IMR-90 (cell line): ENCODE measurements at regions not wholly inside any gene's neighbourhood (a gene's known extent, or its start where the extent isn't known, plus 50 kb on each side); places are given as distances from the start of the nearest gene placed in this dataset.

Experiments
- ATAC-seq: fragments of 200-7000 bp; cut with Tn5 transposase; 2 replicates; pipeline ENCODE4 v1.9.1; 2020; ENCODE audit warnings: low read depth, mild to moderate bottlenecking, moderate library complexity
- BruUV-seq: library from RNA; stranded (reverse); fragments of 400-500 nt; replicated peaks from 2 replicates; lab custom pipeline; 2021; lab: Mats Ljungman, UMichigan
- CTCF ChIA-PET: fragments of 300-600 bp; formaldehyde crosslinking; extraction: SDS; loops from one replicate; lab custom pipeline; 2021; ENCODE audit warnings: antibody characterized with exemption; lab: Yijun Ruan, JAX
- POLR2A ChIA-PET: fragments of 300-600 bp; sonication (Branson Sonifier 250); formaldehyde crosslinking; loops from one replicate; lab custom pipeline; 2022; ENCODE audit warnings: antibody characterized with exemption; ENCODE audit not compliant: unreplicated experiment; lab: Charles Lee
- DNase-seq: peaks from one replicate; pipeline ENCODE4 v3.0.0; 2013
- H2AFZ ChIP-seq: replicated peaks from 2 replicates; pipeline ENCODE3; 2013; ENCODE audit warnings: low read length, mild to moderate bottlenecking; ENCODE audit not compliant: poor library complexity
- H2AK5ac ChIP-seq: 2 replicates; pipeline ENCODE4 v1.6.1; 2013; ENCODE audit warnings: low read depth, low read length, inconsistent platforms
- H2AK9ac ChIP-seq: replicated peaks from 2 replicates; pipeline ENCODE3; 2013; ENCODE audit warnings: mild to moderate bottlenecking, low read depth, low read length, moderate library complexity; ENCODE audit not compliant: poor library complexity
- H2BK120ac ChIP-seq: 2 replicates; pipeline ENCODE4 v1.6.1; 2013; ENCODE audit warnings: low read depth, low read length, inconsistent platforms
- H2BK15ac ChIP-seq: 3 replicates; pipeline ENCODE4 v1.6.1; 2013; ENCODE audit warnings: low read depth, low read length, inconsistent platforms
- H2BK20ac ChIP-seq: 2 replicates; pipeline ENCODE4 v1.6.1; 2013; ENCODE audit warnings: low read depth, mild to moderate bottlenecking, inconsistent platforms, low read length, moderate library complexity
- H2BK5ac ChIP-seq: 2 replicates; pipeline ENCODE4 v1.6.1; 2013; ENCODE audit warnings: mild to moderate bottlenecking, low read depth, low read length, inconsistent platforms; ENCODE audit not compliant: poor library complexity, severe bottlenecking
- H3K14ac ChIP-seq: replicated peaks from 2 replicates; pipeline ENCODE4 v1.6.1; 2013; ENCODE audit warnings: low read depth, low read length, inconsistent platforms
- H3K18ac ChIP-seq: 2 replicates; pipeline ENCODE4 v1.6.1; 2013; ENCODE audit warnings: low read depth, low read length, control low read depth
- H3K23ac ChIP-seq: 2 replicates; pipeline ENCODE4 v1.6.1; 2013; ENCODE audit warnings: low read depth, low read length, inconsistent platforms
- H3K27ac ChIP-seq: 2 replicates; pipeline ENCODE4 v1.5.1; 2013; ENCODE audit warnings: mild to moderate bottlenecking, control low read depth, low read length; ENCODE audit not compliant: insufficient read depth
- H3K27me3 ChIP-seq: 2 replicates; pipeline ENCODE4 v1.6.1; 2013; ENCODE audit warnings: low read length; ENCODE audit not compliant: control insufficient read depth, insufficient read depth
- H3K36me3 ChIP-seq: 2 replicates; pipeline ENCODE4 v1.6.1; 2013; ENCODE audit warnings: low read length, mixed read lengths; ENCODE audit not compliant: control insufficient read depth, insufficient read depth
- H3K4ac ChIP-seq: 2 replicates; pipeline ENCODE4 v1.6.1; 2013; ENCODE audit warnings: low read depth, low read length, inconsistent platforms
- H3K4me1 ChIP-seq: 2 replicates; pipeline ENCODE4 v1.6.1; 2013; ENCODE audit warnings: low read length, mixed read lengths; ENCODE audit not compliant: control insufficient read depth, insufficient read depth
- H3K4me2 ChIP-seq: 2 replicates; pipeline ENCODE4 v1.6.1; 2013; ENCODE audit warnings: low read depth, mild to moderate bottlenecking, control low read depth, low read length, moderate library complexity
- H3K4me3 ChIP-seq: 2 replicates; pipeline ENCODE4 v1.5.1; 2013; ENCODE audit warnings: low read depth, mild to moderate bottlenecking, control low read depth, low read length, moderate library complexity; ENCODE audit not compliant: insufficient read depth
- H3K56ac ChIP-seq: 2 replicates; pipeline ENCODE4 v1.6.1; 2013; ENCODE audit warnings: low read length, inconsistent platforms; ENCODE audit not compliant: insufficient read depth; ENCODE audit errors: extremely low read depth
- H3K79me1 ChIP-seq, 2 experiments: 2 replicates each; pipeline ENCODE4 v1.6.1; 2013; ENCODE audit warnings: low read length in 2 of 2, inconsistent platforms in 1 of 2, low read depth in 1 of 2
- H3K9ac ChIP-seq: 2 replicates; pipeline ENCODE4 v1.6.1; 2013; ENCODE audit warnings: low read depth, low read length, control low read depth
- H3K9me1 ChIP-seq: 2 replicates; pipeline ENCODE4 v1.6.1; 2013; ENCODE audit warnings: low read length, inconsistent platforms; ENCODE audit not compliant: insufficient read depth
- H3K9me3 ChIP-seq: 2 replicates; pipeline ENCODE4 v1.6.1; 2013; ENCODE audit warnings: low read length; ENCODE audit not compliant: control insufficient read depth, insufficient read depth
- H4K20me1 ChIP-seq: 2 replicates; pipeline ENCODE4 v1.6.1; 2013; ENCODE audit warnings: low read length, inconsistent platforms; ENCODE audit not compliant: insufficient read depth
- H4K5ac ChIP-seq: 2 replicates; pipeline ENCODE4 v1.6.1; 2013; ENCODE audit warnings: mild to moderate bottlenecking, low read depth, low read length, control low read depth
- H4K8ac ChIP-seq, 2 experiments: 2 replicates each; pipeline ENCODE4 v1.6.1; 2013; ENCODE audit warnings: low read depth in 2 of 2, low read length in 2 of 2, control low read depth in 1 of 2, inconsistent platforms in 1 of 2
- H4K91ac ChIP-seq: 2 replicates; pipeline ENCODE4 v1.6.1; 2013; ENCODE audit warnings: low read depth, low read length, inconsistent platforms; ENCODE audit not compliant: insufficient read depth
- BHLHE40 ChIP-seq: fragments of 150-350 bp; IDR thresholded peaks from 2 replicates; pipeline ENCODE4 v1.6.1; 2016; ENCODE audit warnings: mild to moderate bottlenecking, low read depth, low read length
- CEBPB ChIP-seq: IDR thresholded peaks from 2 replicates; pipeline ENCODE4 v1.6.1; 2012; ENCODE audit warnings: low read depth, low read length, improper control_type of control experiment
- CHD1 ChIP-seq: IDR thresholded peaks from 2 replicates; pipeline ENCODE4 v1.6.1; 2012; ENCODE audit warnings: low read depth, low read length, improper control_type of control experiment
- MAFK ChIP-seq: IDR thresholded peaks from 2 replicates; pipeline ENCODE4 v1.6.1; 2012; ENCODE audit warnings: low read depth, low read length, improper control_type of control experiment
- NFE2L2 ChIP-seq: fragments of 150-350 bp; IDR thresholded peaks from 2 replicates; pipeline ENCODE4 v1.6.1; 2016; ENCODE audit warnings: low read depth, mild to moderate bottlenecking, low read length
- POLR2A ChIP-seq: IDR thresholded peaks from 2 replicates; pipeline ENCODE4 v1.6.1; 2012; ENCODE audit warnings: mild to moderate bottlenecking, low read depth, low read length
- RAD21 ChIP-seq: IDR thresholded peaks from 2 replicates; pipeline ENCODE4 v1.6.1; 2012; ENCODE audit warnings: low read length, improper control_type of control experiment
- RCOR1 ChIP-seq: IDR thresholded peaks from 2 replicates; pipeline ENCODE4 v1.6.1; 2012; ENCODE audit warnings: mild to moderate bottlenecking, low read length, improper control_type of control experiment; ENCODE audit not compliant: insufficient replicate concordance
- USF2 ChIP-seq: fragments of 150-350 bp; IDR thresholded peaks from 2 replicates; pipeline ENCODE4 v1.6.1; 2017; ENCODE audit warnings: mild to moderate bottlenecking, antibody characterized with exemption, low read length, low read depth
- WGBS, 2 experiments: methylation state at CpG; one replicate each; pipeline versions ENCODE4 v1.1.5 to v1.1.7; 2013; ENCODE audit warnings: missing lambda C conversion rate in 2 of 2; ENCODE audit not compliant: insufficient read length in 1 of 2; ENCODE audit errors: extremely low coverage in 2 of 2; 5-methylcytosine and 5-hydroxymethylcytosine counted together
- dilution Hi-C: fragments of 300-500 bp; cut with HindIII; formaldehyde crosslinking; loops from one replicate; pipeline ENCODE4 v1.14.3; 2018; ENCODE audit warnings: low sequenced_read_pairs; ENCODE audit not compliant: unreplicated experiment
- in situ Hi-C: fragments of 300-500 bp; cut with MboI; formaldehyde crosslinking; loops from 3 replicates; pipeline ENCODE4 v1.14.3; 2019; ENCODE audit warnings: low sequenced_read_pairs, inconsistent platforms, mixed read lengths
- intact Hi-C: fragments of 100-400 bp; cut with micrococcal nuclease; formaldehyde crosslinking; loops from 2 replicates; pipeline ENCODE4 v1.10.0; 2022
- TF ChIP-seq, protein P1 (sequence below): fragments of 150-350 bp; IDR thresholded peaks from 2 replicates; pipeline ENCODE4 v1.6.1; 2016; ENCODE audit warnings: low read depth, mild to moderate bottlenecking, low read length, moderate library complexity, borderline replicate concordance
- TF ChIP-seq, protein P2 (sequence below): conservative IDR thresholded peaks from 2 replicates; pipeline ENCODE4 v1.5.1; 2012; ENCODE audit warnings: mild to moderate bottlenecking, low read depth, low read length, improper control_type of control experiment

- H3K4me1 ChIP-seq: peaks cover 22% of the 10 kb centered on the region
- intact Hi-C loops (loop anchor here (1.0 kb wide), 1 partner anchor 89 kb away; no protein-coding TSS in a partner anchor), dilution Hi-C loops (no loop called here), in situ Hi-C loops (no loop called here)
- no peaks in the 10 kb centered on the region for H3K27me3 ChIP-seq
- H3K4me3 ChIP-seq: no peak overlapping the region
- H2AFZ ChIP-seq: no peak overlapping the region
- POLR2A ChIA-PET: no interaction called here
- peak overlapping the region; percentile 15; the same call in 1 of the 2 replicates for H3K27ac ChIP-seq
- H3K79me1 ChIP-seq: no peaks in the 10 kb centered on the region
- H4K91ac ChIP-seq: peak overlapping the region; percentile 16; the same call in 1 of the 2 replicates
- no peak for ATAC-seq
- H3K9ac ChIP-seq: no peak overlapping the region
- H2BK5ac ChIP-seq: no peak overlapping the region
- no peak overlapping the region for H3K56ac ChIP-seq
- H3K9me3 ChIP-seq: no peaks in the 10 kb centered on the region; the same call in 1 of the 2 replicates
- peak overlapping the region; percentile 88 for H3K4ac ChIP-seq
- DNase-seq: no peak
- no peaks in the 10 kb centered on the region for H3K36me3 ChIP-seq
- no peak overlapping the region for H3K23ac ChIP-seq
- H3K14ac ChIP-seq: peak overlapping the region; percentile 66
- H2BK15ac ChIP-seq: peak overlapping the region; percentile 29; the same call in 1 of the 3 replicates
- H4K8ac ChIP-seq: no peak overlapping the region; a peak in 2 of 4 replicates
- H3K9me1 ChIP-seq: peaks cover 12% of the 10 kb centered on the region
- peak overlapping the region; percentile 1; the same call in 1 of the 2 replicates for H4K5ac ChIP-seq
- H3K18ac ChIP-seq: peak overlapping the region; percentile 99; the same call in 1 of the 2 replicates
- TF ChIP-seq, protein P1, sequence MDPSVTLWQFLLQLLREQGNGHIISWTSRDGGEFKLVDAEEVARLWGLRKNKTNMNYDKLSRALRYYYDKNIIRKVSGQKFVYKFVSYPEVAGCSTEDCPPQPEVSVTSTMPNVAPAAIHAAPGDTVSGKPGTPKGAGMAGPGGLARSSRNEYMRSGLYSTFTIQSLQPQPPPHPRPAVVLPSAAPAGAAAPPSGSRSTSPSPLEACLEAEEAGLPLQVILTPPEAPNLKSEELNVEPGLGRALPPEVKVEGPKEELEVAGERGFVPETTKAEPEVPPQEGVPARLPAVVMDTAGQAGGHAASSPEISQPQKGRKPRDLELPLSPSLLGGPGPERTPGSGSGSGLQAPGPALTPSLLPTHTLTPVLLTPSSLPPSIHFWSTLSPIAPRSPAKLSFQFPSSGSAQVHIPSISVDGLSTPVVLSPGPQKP: no peak
- TF ChIP-seq, protein P2, sequence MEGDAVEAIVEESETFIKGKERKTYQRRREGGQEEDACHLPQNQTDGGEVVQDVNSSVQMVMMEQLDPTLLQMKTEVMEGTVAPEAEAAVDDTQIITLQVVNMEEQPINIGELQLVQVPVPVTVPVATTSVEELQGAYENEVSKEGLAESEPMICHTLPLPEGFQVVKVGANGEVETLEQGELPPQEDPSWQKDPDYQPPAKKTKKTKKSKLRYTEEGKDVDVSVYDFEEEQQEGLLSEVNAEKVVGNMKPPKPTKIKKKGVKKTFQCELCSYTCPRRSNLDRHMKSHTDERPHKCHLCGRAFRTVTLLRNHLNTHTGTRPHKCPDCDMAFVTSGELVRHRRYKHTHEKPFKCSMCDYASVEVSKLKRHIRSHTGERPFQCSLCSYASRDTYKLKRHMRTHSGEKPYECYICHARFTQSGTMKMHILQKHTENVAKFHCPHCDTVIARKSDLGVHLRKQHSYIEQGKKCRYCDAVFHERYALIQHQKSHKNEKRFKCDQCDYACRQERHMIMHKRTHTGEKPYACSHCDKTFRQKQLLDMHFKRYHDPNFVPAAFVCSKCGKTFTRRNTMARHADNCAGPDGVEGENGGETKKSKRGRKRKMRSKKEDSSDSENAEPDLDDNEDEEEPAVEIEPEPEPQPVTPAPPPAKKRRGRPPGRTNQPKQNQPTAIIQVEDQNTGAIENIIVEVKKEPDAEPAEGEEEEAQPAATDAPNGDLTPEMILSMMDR: no peak
- TF ChIP-seq CEBPB (no peak), RCOR1 (no peak), CHD1 (no peak), NFE2L2 (no peak), USF2 (no peak), POLR2A (no peak), BHLHE40 (no peak), MAFK (no peak), RAD21 (no peak)
- no peak overlapping the region for H3K4me2 ChIP-seq
- peaks cover 3% of the 10 kb centered on the region; the same call in 1 of the 2 replicates for H4K20me1 ChIP-seq
- no TSS peak for BruUV-seq
- WGBS, 2 experiments: no CpG with 5 or more reads among the region's 4 CpGs
- peak overlapping the region; percentile 97 for H2BK120ac ChIP-seq
- H2BK20ac ChIP-seq: peak overlapping the region; percentile 97; the same call in 1 of the 2 replicates
- H2AK5ac ChIP-seq: peak overlapping the region; percentile 85; the same call in 1 of the 2 replicates
- CTCF ChIA-PET: no interaction called here
- H2AK9ac ChIP-seq: no peak overlapping the region
These were observed 145.8 kb downstream of the GPBP1 start for GRCh38 chr5:57319628-57320027.
